Stimulated activated CD4-positive, alpha-beta T cell treated with anti-CD3 and anti-CD28 coated beads, Interleukin-15, amount 100 ng/mL, for 48 hours (primary cell): ENCODE measurements at regions not wholly inside any gene's neighbourhood (a gene's known extent, or its start where the extent isn't known, plus 50 kb on each side); places are given as distances from the start of the nearest gene placed in this dataset.

Source experiments
- DNase-seq, 2 donors: peaks; one replicate each; pipeline ENCODE4 v3.0.0-alpha.2; 2020; ENCODE audit warnings: low read depth in 2 of 2

- no peak for DNase-seq
These were observed 193.3 kb upstream of the C14orf180 start for GRCh38 chr14:104386151-104386841.

- DNase-seq: no peak
These were observed 192.2 kb upstream of the C14orf180 start for GRCh38 chr14:104387022-104388010.

- no peak for DNase-seq
These were observed 191.5 kb upstream of the C14orf180 start for GRCh38 chr14:104388011-104388521.

- no peak for DNase-seq
These were observed 190.8 kb upstream of the C14orf180 start for GRCh38 chr14:104388541-104389325.

GRCh38 chr14:104389326-104390220, 190.0 kb upstream of the C14orf180 start:
- DNase-seq: peak in 1 of 2 donors; percentile 12

GRCh38 chr14:104390221-104390931, 189.2 kb upstream of the C14orf180 start:
- DNase-seq: no peak

GRCh38 chr14:104390941-104391901, 188.3 kb upstream of the C14orf180 start:
- DNase-seq: no peak

- no peak for DNase-seq
These were observed 187.6 kb upstream of the C14orf180 start for GRCh38 chr14:104392001-104392395.

GRCh38 chr14:104392396-104393198, 187.0 kb upstream of the C14orf180 start:
- no peak for DNase-seq

GRCh38 chr14:104393199-104393897, 186.2 kb upstream of the C14orf180 start:
- DNase-seq: no peak

GRCh38 chr14:104393898-104394381, 185.6 kb upstream of the C14orf180 start:
- DNase-seq: peak; percentile 22 to 31

- DNase-seq: no peak
These were observed 185.1 kb upstream of the C14orf180 start for GRCh38 chr14:104394409-104394851.

GRCh38 chr14:104395276-104395675, 184.3 kb upstream of the C14orf180 start:
- DNase-seq: no peak

GRCh38 chr14:104395941-104396681, 183.5 kb upstream of the C14orf180 start:
- no peak for DNase-seq

GRCh38 chr14:104396682-104397470, 182.7 kb upstream of the C14orf180 start:
- no peak for DNase-seq

GRCh38 chr14:104397956-104398355, 181.6 kb upstream of the C14orf180 start:
- DNase-seq: no peak
